GM04503 (cell line): ENCODE measurements at regions not wholly inside any gene's neighbourhood (a gene's known extent, or its start where the extent isn't known, plus 50 kb on each side); places are given as distances from the start of the nearest gene placed in this dataset.
"Not testable (repeated sequence)": the region's sequence is repeated elsewhere in the genome, so short reads cannot be mapped to it uniquely, and the experiment has no call there.

Source experiments
- DNase-seq: peaks from one replicate; pipeline ENCODE4 v3.0.0-alpha.2; 2012; ENCODE audit warnings: low read depth

DNA sequence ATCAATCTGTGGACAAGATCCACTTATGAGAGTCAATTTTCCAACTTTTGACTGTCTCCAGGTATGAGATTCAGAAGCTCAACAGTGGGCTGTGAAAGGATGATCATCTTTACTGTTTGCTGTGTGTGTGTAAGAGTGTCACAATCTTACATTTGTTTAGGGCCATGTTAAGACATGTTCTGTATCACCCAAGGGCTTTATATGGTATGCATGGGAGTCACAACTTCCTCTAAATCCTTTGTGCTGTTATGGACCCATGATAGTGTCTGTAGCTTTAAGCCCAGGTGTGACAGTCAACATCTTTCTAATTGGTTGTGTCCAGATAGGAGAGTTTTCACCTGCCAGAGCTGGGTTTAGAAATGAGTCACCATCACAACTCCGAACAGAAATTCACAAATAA is 70.2 kb downstream of the ZNF726 start:
- DNase-seq = not testable (repeated sequence)

DNA sequence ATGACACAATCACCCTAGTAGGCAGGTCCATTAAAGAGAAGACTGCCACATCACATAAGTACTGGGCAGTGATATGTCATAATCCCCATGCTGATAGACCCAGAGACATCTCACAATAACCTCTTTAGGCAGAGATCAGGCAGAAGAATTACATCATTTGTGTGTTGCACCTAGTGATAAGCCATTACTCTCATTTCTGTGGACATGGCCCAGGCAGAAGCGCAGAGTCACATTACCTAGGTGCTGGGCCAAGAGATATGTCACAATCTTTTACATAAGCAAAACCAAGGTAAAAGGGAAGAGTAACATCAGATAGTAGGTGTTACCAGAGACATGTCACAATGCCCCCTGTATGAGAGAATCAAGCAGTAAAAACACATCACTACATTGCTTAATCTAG is 71.9 kb downstream of the ZNF726 start:
- no peak for DNase-seq

DNA sequence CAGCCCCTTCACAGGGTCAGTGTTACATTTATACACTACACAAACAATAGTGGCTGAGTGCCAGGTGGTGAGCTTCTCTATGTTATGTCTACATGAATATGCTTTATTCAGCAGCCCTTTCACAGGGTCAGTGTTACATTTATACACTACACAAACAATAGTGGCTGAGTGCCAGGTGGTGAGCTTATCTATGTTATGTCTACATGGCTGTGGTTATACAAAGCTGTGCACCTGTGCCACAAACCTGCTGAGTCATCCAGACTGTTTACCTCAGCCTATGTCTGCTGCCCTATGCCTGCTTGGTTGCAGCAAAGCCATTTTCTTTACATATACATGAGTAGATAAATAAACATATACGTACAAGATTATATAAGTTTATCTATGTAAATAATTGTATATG is 76.5 kb downstream of the ZNF726 start:
- DNase-seq = no peak

DNA sequence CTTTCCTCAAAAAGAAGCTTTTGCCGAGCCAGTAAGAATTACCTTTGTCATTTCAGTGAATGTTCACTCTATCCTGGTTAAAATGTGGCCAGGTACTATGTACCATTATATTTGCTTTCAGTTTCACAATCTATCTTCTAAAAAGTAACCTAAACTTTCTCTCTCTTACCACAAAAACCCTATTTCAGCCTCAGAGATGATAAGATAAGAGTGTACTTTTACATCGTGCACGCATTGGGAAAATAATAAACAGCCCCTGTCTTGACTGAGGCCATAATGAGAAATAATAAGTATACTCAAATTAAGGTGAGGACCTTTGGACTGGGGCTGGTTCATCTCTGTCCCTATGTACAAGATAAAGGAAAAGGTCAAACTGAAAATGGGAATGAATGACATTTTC is 77.7 kb downstream of the ZNF726 start:
- DNase-seq = no peak

DNA sequence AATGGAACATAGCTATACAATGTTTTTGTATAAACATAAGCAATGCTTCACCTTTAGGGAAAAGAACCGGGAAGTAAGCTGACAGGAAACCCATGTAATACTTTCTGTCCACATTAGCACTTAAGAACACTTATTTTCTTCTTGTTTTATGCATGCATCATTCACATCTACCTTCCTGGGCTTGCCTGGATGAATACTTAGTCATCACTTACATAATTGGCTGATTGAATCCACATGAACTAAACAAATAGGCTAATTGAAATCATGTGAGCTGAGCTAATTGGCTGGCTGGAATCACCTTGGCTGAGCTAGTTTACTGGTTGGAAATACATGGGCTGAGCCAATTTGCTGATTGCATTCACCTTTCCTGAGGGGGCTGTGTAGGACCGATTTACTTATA is 78.8 kb downstream of the ZNF726 start:
- DNase-seq = no peak

DNA sequence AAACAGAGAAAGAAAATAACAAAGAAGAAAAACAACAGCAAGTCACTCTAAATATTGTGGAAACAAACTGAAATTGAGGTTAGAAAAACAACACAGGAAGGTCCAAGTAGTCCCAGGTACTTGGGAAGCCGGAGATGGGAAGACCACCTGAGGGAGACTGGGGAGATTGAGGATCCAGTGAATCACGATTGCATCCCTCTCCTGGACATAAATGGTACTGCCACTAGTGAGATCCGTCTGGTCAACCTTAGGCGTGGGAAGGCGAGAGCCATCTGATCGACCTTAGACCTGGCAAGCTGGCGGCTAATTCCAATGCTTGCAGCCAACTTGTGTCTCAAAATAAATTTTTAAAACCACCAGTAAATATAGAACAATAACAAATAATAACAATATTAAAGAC is 81.9 kb downstream of the ZNF726 start:
- no peak for DNase-seq

DNA sequence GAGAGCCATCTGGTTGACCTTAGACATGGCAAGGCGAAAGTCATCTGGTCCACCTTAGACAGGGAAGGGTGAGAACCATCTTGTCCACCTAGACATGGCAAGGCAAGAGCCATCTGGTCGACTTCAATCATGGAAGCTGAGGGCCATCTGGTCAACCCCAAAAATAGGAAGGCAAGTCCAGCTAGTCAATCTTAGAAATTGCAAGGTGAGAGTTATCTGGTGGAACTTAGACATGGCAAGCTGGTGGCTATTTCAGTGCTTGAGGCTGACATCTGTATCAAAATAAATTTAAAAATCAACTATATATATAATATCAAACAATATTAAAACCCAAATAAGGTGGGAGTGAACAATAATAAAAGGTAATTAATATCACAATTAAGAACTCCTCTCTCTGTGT is 83.9 kb downstream of the ZNF726 start:
- DNase-seq = no peak

DNA sequence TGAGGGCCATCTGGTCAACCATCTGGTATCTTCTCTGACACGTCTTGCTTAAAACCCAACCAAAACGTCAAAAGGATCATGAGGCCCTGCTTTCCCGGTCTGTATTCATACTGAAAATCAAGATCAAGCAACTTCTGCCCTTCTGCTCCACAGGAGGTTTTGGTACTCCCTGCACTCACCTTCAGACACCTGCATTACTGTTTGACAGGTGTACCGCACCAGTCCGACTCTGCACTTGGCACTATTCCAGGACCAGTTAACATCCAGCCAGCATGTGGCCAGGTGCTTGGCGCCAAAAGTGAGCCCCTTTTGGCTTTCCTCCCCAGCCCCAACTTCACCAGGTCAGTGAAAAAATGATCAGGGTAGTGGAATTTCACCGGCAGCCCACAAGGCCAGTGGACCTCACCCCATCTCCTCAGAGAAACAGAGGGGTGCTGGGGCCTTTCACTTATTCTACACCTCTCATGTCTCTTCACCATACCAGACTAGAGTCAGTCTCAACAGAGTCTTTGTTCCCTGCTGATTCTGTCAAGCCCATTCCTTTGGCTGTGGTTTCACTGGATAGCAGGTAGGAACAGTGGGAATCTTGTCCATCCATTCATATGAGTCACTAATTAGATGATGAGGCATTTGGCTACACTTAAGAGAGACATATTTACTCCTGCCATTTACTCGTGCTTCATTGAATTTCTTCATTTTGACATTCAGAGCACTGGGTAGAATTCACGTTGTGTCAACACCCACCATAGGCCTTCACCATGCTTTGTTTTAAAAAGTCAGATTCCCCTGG is 85.3 kb downstream of the ZNF726 start:
- no peak for DNase-seq

DNA sequence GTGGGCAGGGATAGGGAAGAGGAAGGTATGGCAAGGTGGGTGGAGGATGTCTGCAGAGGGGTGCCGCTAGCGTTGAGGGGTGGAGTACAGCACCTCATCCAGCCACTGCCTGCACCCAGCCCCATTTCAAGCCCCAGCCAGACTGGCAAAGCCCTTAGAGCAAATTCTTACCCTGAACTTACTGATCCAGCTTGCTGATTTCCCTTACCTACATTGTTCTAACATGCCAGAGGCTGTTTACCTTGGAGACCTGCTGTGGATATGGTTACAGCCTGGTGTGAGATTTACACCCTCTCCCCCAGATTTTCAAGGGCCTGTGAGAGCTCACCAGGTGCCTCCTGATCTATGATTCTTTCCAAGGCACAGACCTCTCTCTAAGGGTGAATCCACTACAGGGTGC is 86.0 kb downstream of the ZNF726 start:
- DNase-seq = no peak

DNA sequence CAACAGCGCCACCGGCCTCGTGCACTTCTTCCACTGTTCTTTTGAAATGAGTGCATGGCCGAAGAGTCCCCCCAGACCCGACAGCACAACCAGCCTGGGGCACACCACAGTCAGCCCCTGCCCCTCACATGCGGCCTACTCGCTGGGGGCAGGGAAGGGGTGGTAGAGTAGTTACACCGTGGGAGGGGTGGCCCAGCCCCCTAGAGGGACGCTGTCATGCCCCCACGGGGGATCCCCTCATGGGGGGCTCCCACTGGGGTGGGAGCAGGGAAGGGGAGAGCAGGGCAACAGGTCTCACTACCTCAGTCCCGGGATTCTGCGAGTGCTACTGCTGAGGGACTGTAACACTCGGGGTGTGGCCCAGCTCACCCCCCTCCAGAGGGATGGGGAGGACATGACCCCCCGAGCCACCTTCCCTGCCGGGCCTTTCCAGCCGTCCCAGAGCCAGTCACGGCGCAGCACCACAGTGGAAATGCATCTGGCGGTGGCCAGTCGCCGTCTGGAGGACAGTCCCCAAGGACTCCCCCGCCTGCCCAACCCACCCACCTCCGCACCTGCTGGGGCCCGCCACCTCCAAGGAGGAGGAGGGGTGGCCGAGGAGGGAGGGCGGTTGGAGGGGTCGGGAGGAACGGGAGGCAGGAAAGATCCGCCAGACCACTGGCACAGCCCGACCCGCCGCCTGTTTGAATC is 84.6 kb upstream of the ZNF254 start:
- no peak for DNase-seq

DNA sequence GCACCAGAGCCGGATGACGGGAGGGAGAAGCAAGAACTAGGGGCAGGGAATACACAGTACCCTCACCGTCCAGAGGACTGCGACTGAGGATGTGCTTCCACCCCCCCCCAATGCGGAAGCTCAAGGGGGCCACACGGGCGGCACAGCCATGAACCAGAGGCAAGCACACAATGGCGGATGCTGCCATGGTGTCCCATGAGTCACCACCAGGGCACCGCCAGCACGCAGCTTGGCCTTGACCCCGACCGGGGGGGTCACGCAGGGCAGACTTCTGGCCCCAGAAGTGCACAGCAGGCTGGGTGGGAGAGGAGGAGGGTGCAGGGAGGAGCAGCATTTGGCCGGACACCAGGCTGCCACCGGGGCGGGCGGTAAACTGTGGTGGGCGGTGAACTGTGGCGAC is 83.5 kb upstream of the ZNF254 start:
- no peak for DNase-seq

DNA sequence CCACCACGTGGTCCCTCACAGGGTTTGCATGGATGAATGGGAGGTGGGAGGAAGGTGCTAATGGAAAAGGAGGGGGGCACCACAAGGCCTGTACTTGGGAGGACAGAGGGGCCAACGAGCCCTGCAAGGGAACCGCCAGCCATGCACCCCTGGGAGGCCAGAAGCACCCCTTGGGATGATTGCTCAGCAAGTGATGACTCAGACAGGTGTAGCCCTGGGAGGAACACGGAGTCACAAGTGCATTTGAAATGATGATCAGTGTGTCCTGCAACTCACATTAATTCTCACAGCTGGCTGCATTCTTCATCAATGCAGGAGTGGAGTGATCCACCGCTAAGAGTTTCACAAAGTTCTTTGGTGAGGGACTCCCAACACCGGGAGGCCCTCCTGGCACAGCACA is 82.8 kb upstream of the ZNF254 start:
- DNase-seq = no peak

DNA sequence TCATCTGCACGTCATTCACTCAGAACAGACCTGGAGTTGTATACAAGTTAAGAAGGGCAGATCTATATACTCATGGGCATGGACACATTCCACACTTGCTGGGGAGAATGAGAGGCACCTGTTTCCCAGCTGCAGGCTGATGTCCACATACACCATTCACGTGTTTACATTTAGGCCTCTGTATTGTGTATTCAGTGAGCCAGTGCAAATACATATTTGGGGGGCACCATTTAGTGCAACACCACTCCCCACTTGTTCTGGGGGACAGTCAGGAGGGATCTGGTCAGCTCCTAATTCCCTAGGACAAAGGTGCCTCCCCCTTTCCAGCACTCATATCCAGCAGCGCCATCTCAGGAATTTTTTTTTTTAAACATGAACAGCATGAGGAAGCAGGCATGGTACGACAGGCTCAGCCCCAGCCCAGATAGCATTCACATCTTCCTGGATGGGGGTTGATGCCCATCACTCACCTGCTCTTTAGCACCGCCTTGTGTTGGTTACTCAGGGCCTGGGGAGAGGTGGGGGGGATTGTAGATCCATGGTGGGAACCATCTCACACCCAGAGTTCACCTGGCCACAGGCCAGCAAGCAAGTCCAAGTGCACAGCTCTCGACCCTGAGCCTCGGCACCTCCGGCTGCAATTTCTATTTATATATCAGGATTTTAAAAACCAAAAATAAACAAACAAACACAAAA is 56.9 kb upstream of the ZNF254 start:
- DNase-seq = no peak

DNA sequence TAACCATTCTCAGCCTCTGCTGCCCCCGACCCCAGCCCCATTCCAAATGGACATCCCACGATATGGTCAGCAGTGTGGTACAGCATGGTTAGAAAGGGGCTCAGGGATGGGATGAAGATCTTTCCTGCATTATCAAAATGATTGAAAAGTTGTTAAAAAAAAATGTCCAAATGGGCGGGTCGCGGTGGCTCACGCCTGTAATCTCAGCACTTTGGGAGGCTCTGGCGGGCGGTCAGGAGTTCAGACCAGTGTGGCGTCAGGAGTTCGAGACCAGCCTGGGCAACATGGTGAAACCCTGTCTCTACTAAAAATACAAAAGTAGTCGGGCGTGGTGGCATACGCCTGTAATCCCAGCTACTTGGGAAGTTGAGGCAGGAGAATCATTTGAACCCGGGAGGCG is 54.3 kb upstream of the ZNF254 start:
- no peak for DNase-seq

DNA sequence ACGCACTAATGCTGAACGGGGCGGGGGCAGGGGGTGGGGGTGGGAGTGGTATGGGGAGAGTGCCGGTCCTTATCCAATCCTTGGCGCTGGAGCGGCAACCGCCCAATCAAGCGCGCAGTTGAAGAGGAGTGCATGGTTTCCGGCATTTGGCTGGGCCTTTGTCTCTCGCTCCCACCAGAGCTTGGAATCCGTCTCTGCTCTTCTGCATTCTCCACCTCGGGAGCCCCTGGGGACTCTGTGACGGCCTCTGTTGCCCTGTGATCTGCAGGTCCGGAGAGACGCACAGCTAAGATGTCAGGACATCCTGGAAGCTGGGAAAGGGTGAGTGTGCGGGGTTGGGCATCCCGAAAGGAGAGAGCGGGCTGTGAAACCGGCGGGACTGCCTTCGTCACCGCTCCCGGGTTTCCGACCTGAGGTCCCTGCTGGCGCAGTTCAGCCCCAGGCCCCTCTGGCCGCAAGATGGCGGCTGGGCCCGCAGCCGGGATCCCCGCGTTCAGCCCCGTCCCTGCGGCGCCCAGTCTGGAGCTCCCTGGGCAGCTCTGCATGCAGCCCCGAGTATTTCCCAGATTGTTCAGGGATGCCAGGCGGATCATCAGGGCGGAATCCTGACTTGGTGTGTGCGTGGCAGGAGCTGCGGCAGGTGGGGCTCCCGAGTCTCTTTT is 53.6 kb upstream of the ZNF254 start:
- DNase-seq = peak; percentile 75

DNA sequence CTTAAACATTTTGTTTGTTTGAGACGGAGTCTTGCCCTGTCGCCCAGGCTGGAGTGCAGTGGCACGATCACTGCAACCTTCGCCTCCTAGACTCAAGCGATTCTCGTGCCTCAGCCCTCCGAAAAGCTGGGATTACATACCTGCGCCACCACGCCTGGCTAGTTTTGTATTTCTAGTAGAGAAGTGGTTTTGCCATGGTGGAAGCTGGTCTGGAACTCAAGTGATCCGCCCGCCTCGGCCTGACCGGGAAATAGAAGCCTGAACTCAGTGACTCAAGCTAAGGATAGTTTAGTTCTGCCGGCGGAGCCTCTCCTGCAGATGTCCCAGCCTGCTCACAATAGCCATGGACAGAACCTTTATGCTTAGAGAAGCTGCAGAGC is 53.0 kb upstream of the ZNF254 start:
- DNase-seq = peak; percentile 24

DNA sequence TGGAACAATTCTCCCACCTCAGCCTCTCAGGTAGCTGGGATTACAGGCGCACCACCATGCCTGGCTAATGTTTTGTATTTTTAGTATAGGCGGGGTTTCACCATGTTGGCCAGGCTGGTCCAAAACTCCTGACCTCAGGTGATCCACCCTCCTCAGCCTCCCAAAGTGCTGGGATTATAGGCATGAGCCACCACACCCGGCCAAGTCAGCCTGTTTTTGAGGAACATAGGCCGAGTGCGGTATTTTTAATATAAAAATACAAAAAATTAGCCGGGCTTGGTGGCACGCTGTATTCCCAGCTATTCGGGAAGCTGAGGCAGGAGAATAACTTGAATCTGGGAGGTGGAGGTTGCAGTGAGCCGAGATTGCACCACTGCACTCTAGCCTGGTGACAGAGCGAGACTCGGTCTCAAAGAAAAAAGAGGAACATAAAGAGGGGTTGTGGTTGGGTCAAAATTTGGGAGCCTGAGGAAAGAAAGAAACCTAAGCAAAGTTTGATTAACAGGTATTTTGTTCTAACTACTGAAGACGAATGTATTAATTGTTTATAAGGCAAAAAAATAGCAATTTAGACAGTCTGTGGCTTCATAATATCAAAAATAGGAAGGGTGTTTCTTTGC is 51.6 kb upstream of the ZNF254 start:
- DNase-seq = not testable (repeated sequence)
